ENCODE measurements at regions not wholly inside any gene's neighbourhood (a gene's known extent, or its start where the extent isn't known, plus 50 kb on each side); places are given as distances from the start of the nearest gene placed in this dataset.

DNA sequence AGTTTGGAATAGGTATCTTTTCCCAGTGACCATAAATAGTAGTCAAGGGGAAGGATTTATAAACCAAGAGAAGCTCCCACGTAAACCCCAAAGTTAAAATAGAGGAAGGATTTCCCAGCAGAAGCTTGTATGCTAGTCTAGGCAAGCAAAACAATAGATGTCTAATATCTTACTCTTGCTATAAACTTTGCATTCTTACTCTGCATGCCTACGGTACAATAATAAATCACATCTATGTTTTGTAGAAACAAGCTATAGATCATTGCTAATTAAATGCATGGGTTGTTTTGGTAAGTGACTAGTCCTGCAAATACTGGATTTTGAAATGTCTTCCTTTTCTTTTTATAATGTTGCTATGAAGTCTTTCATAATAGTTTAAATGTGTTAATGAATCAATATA, 585.5 kb downstream of the INHBA start:
- ChIA-PET POLR2A (no interaction called here), CTCF (interaction anchor here (0.6 to 1.5 kb wide), 2 partner anchors 12 to 579 kb away, joined by 3 to 6 read pairs; no protein-coding TSS in a partner anchor)
- Histone ChIP-seq H3K4me3 (ENCODE audit: low read depth in 2 of 2, low read length in 1 of 2) (no peak overlapping the region), H3K9ac (no peak overlapping the region), H3K4me1 (ENCODE audit: control insufficient read depth in 1 of 2, insufficient read depth in 2 of 2, low read depth in 1 of 2, low read length in 1 of 2) (peaks cover 0 to 5% of the 10 kb centered on the region in 2 experiments; a peak in 2 of 4 replicates), H3K27ac (ENCODE audit: low read depth in 2 of 2, low read length in 1 of 2) (no peak overlapping the region), H4K20me1 (ENCODE audit: insufficient read depth) (no peaks in the 10 kb centered on the region), H3K9me3 (no peaks in the 10 kb centered on the region), H3K79me2 (ENCODE audit: insufficient read depth) (no peaks in the 10 kb centered on the region), H3K9me2 (no peaks in the 10 kb centered on the region), H3F3A (replicated peaks; ENCODE audit: insufficient read depth) (peaks cover 6% of the 10 kb centered on the region), H3K4me2 (no peak overlapping the region), H3K36me3 (replicated peaks in 1 of 2; ENCODE audit: control insufficient read depth in 1 of 2, insufficient read depth in 2 of 2, low read length in 1 of 2) (no peaks in the 10 kb centered on the region), H3K27me3 (ENCODE audit: insufficient read depth) (no peaks in the 10 kb centered on the region), H2AFZ (ENCODE audit: low read depth) (no peak overlapping the region)
- TF ChIP-seq, protein P1, sequence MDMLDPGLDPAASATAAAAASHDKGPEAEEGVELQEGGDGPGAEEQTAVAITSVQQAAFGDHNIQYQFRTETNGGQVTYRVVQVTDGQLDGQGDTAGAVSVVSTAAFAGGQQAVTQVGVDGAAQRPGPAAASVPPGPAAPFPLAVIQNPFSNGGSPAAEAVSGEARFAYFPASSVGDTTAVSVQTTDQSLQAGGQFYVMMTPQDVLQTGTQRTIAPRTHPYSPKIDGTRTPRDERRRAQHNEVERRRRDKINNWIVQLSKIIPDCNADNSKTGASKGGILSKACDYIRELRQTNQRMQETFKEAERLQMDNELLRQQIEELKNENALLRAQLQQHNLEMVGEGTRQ (IDR thresholded peaks at IDR 0.05; ENCODE audit: borderline replicate concordance, low read depth, low read length): no peak
- TF ChIP-seq RCOR1 (IDR thresholded peaks at IDR 0.05; ENCODE audit: low read length) (no peak), EZH2phosphoT487 (IDR thresholded peaks at IDR 0.05; ENCODE audit: borderline replicate concordance, low read depth) (no peak), POLR2AphosphoS5 (IDR thresholded peaks at IDR 0.05; ENCODE audit: low read depth, low read length) (no peak), NRF1 (IDR thresholded peaks at IDR 0.05; ENCODE audit: low read depth, low read length) (no peak), JUND (IDR thresholded peaks at IDR 0.05) (no peak), RFX5 (IDR thresholded peaks at IDR 0.05; ENCODE audit: low read length) (no peak), FOSL2 (IDR thresholded peaks at IDR 0.05; ENCODE audit: borderline replicate concordance, low read depth) (no peak)
- TF ChIP-seq, protein P2, sequence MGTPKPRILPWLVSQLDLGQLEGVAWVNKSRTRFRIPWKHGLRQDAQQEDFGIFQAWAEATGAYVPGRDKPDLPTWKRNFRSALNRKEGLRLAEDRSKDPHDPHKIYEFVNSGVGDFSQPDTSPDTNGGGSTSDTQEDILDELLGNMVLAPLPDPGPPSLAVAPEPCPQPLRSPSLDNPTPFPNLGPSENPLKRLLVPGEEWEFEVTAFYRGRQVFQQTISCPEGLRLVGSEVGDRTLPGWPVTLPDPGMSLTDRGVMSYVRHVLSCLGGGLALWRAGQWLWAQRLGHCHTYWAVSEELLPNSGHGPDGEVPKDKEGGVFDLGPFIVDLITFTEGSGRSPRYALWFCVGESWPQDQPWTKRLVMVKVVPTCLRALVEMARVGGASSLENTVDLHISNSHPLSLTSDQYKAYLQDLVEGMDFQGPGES (IDR thresholded peaks at IDR 0.05; ENCODE audit: low read depth, low read length): no peak
- TF ChIP-seq, protein P3, sequence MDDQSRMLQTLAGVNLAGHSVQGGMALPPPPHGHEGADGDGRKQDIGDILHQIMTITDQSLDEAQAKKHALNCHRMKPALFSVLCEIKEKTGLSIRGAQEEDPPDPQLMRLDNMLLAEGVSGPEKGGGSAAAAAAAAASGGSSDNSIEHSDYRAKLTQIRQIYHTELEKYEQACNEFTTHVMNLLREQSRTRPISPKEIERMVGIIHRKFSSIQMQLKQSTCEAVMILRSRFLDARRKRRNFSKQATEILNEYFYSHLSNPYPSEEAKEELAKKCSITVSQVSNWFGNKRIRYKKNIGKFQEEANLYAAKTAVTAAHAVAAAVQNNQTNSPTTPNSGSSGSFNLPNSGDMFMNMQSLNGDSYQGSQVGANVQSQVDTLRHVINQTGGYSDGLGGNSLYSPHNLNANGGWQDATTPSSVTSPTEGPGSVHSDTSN (IDR thresholded peaks at IDR 0.05): no peak
- TF ChIP-seq, protein P4, sequence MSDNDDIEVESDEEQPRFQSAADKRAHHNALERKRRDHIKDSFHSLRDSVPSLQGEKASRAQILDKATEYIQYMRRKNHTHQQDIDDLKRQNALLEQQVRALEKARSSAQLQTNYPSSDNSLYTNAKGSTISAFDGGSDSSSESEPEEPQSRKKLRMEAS (IDR thresholded peaks at IDR 0.05; ENCODE audit: low read depth): no peak
- WGBS (ENCODE audit: low lambda C conversion rate): 88% methylated on average over 2 of the region's 2 CpGs
- DNase-seq: no peak

DNA sequence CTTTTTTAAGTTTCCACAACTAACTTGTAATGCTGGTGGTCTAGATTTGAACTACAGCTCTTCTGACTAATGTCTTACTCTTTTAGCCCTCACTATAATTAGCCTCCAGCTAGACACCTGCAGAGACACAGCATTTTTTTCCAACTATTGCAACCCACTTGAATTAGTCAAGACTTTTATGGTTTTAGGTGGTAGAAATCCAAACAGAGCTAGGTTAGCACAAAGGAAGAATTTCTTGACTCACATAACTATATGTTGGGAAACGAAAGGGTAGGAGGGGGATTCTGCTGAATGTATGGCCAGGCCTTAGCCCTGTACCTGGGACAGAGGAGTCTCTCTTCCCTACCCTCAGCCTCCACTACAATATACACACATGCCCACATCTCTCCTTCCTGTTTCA, 586.1 kb downstream of the INHBA start:
- no peak overlapping the region for H3K9ac ChIP-seq
- H3K4me1 ChIP-seq (ENCODE audit: control insufficient read depth in 1 of 2, insufficient read depth in 2 of 2, low read depth in 1 of 2, low read length in 1 of 2): peaks cover 0 to 5% of the 10 kb centered on the region in 2 experiments; a peak in 2 of 4 replicates
- CTCF ChIA-PET: interaction anchor here (1.1 to 1.5 kb wide), 3 partner anchors 16 to 580 kb away, joined by 4 to 6 read pairs (median 5); no protein-coding TSS in a partner anchor
- H3F3A ChIP-seq (replicated peaks; ENCODE audit: insufficient read depth): peaks cover 2% of the 10 kb centered on the region
- no peaks in the 10 kb centered on the region for H3K36me3 ChIP-seq (replicated peaks in 1 of 2; ENCODE audit: control insufficient read depth in 1 of 2, insufficient read depth in 2 of 2, low read length in 1 of 2)
- no peak overlapping the region for H3K4me3 ChIP-seq (ENCODE audit: low read depth in 2 of 2, low read length in 1 of 2)
- no peaks in the 10 kb centered on the region for H3K27me3 ChIP-seq (ENCODE audit: insufficient read depth)
- H3K9me3 ChIP-seq: no peaks in the 10 kb centered on the region
- no peaks in the 10 kb centered on the region for H4K20me1 ChIP-seq (ENCODE audit: insufficient read depth)
- POLR2A ChIA-PET: no interaction called here
- no peak for TF ChIP-seq RCOR1 (IDR thresholded peaks at IDR 0.05; ENCODE audit: low read length)
- TF ChIP-seq, protein P2 (IDR thresholded peaks at IDR 0.05; ENCODE audit: low read depth, low read length): no peak
- TF ChIP-seq, protein P5, sequence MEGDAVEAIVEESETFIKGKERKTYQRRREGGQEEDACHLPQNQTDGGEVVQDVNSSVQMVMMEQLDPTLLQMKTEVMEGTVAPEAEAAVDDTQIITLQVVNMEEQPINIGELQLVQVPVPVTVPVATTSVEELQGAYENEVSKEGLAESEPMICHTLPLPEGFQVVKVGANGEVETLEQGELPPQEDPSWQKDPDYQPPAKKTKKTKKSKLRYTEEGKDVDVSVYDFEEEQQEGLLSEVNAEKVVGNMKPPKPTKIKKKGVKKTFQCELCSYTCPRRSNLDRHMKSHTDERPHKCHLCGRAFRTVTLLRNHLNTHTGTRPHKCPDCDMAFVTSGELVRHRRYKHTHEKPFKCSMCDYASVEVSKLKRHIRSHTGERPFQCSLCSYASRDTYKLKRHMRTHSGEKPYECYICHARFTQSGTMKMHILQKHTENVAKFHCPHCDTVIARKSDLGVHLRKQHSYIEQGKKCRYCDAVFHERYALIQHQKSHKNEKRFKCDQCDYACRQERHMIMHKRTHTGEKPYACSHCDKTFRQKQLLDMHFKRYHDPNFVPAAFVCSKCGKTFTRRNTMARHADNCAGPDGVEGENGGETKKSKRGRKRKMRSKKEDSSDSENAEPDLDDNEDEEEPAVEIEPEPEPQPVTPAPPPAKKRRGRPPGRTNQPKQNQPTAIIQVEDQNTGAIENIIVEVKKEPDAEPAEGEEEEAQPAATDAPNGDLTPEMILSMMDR (IDR thresholded peaks at IDR 0.05): no peak
- TF ChIP-seq SMC3 (IDR thresholded peaks at IDR 0.05; ENCODE audit: low read depth, low read length): no peak
- TF ChIP-seq NFIC (IDR thresholded peaks at IDR 0.05; ENCODE audit: borderline replicate concordance): no peak
- TF ChIP-seq POLR2AphosphoS5 (IDR thresholded peaks at IDR 0.05; ENCODE audit: low read depth, low read length): no peak
- no peak for TF ChIP-seq GABPA (IDR thresholded peaks at IDR 0.05; ENCODE audit: low read depth)
- no peak for TF ChIP-seq RAD21 (IDR thresholded peaks at IDR 0.05; ENCODE audit: low read length)
- no peak for TF ChIP-seq GATA2 (CRISPR knock-in tag; IDR thresholded peaks at IDR 0.05)
- no peak for TF ChIP-seq SIN3A (IDR thresholded peaks at IDR 0.05; ENCODE audit: borderline replicate concordance, low read depth, low read length)
- no peak for TF ChIP-seq FOSL2 (IDR thresholded peaks at IDR 0.05; ENCODE audit: borderline replicate concordance, low read depth)
- TF ChIP-seq TEAD4 (IDR thresholded peaks at IDR 0.05; ENCODE audit: borderline replicate concordance, insufficient read depth): no peak
- no peak for TF ChIP-seq EZH2phosphoT487 (IDR thresholded peaks at IDR 0.05; ENCODE audit: borderline replicate concordance, low read depth)
- no peak for TF ChIP-seq NRF1 (IDR thresholded peaks at IDR 0.05; ENCODE audit: low read depth, low read length)
- no peak for TF ChIP-seq ELF1 (IDR thresholded peaks at IDR 0.05)
- TF ChIP-seq FOXM1 (IDR thresholded peaks at IDR 0.05; ENCODE audit: low read depth): no peak
- no peak overlapping the region for H3K27ac ChIP-seq (ENCODE audit: low read depth in 2 of 2, low read length in 1 of 2)
- H3K4me2 ChIP-seq: no peak overlapping the region
- H3K9me2 ChIP-seq: no peaks in the 10 kb centered on the region
- 72% methylated on average over 1 of the region's 1 CpG for WGBS (ENCODE audit: low lambda C conversion rate)
- no peak overlapping the region for H2AFZ ChIP-seq (ENCODE audit: low read depth)
- H3K79me2 ChIP-seq (ENCODE audit: insufficient read depth): no peaks in the 10 kb centered on the region
- no peak for DNase-seq

All from SK-N-SH (cell line).